ENCODE measurements at regions not wholly inside any gene's neighbourhood (a gene's known extent, or its start where the extent isn't known, plus 50 kb on each side); places are given as distances from the start of the nearest gene placed in this dataset.

GRCh38 chr14:34238610-34239009 lies 223.4 kb downstream of the SPTSSA start:
- H3K27ac ChIP-seq: no peak overlapping the region
- 94 to 97% (median 95%) methylated on average over 6 of the region's 6 CpGs for WGBS, 4 donors
- H3K9me3 ChIP-seq: no peaks in the 10 kb centered on the region
- H3K4me3 ChIP-seq: no peak overlapping the region
- no peaks in the 10 kb centered on the region for H3K36me3 ChIP-seq
- H3K27me3 ChIP-seq: peaks cover 0 to 3% (median 0%) of the 10 kb centered on the region in 9 donors
- peaks cover 0 to 25% (median 9%) of the 10 kb centered on the region in 12 donors for H3K4me1 ChIP-seq
- no peak for DNase-seq
- no peak for ATAC-seq
- intact Hi-C loops (cut with DNase I): no loop called here
- TF ChIP-seq, protein P1, sequence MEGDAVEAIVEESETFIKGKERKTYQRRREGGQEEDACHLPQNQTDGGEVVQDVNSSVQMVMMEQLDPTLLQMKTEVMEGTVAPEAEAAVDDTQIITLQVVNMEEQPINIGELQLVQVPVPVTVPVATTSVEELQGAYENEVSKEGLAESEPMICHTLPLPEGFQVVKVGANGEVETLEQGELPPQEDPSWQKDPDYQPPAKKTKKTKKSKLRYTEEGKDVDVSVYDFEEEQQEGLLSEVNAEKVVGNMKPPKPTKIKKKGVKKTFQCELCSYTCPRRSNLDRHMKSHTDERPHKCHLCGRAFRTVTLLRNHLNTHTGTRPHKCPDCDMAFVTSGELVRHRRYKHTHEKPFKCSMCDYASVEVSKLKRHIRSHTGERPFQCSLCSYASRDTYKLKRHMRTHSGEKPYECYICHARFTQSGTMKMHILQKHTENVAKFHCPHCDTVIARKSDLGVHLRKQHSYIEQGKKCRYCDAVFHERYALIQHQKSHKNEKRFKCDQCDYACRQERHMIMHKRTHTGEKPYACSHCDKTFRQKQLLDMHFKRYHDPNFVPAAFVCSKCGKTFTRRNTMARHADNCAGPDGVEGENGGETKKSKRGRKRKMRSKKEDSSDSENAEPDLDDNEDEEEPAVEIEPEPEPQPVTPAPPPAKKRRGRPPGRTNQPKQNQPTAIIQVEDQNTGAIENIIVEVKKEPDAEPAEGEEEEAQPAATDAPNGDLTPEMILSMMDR (IDR thresholded peaks at IDR 0.05): no peak
- TF ChIP-seq POLR2A (IDR thresholded peaks at IDR 0.05): no peak

GRCh38 chr14:34237677-34238076 lies 224.4 kb downstream of the SPTSSA start:
- DNase-seq: no peak
- Histone ChIP-seq H3K27ac (no peak overlapping the region), H3K4me3 (no peak overlapping the region), H3K9me3 (no peaks in the 10 kb centered on the region), H3K4me1 (peaks cover 0 to 26% (median 10%) of the 10 kb centered on the region in 12 donors), H3K36me3 (no peaks in the 10 kb centered on the region), H3K27me3 (peaks cover 0 to 3% (median 0%) of the 10 kb centered on the region in 9 donors)
- intact Hi-C loops (cut with DNase I): no loop called here
- ATAC-seq: no peak
- WGBS, 4 donors: 93 to 96% (median 95%) methylated on average over 2 of the region's 2 CpGs
- no peak for TF ChIP-seq POLR2A (IDR thresholded peaks at IDR 0.05)
- TF ChIP-seq, protein P1 (IDR thresholded peaks at IDR 0.05): no peak

DNA sequence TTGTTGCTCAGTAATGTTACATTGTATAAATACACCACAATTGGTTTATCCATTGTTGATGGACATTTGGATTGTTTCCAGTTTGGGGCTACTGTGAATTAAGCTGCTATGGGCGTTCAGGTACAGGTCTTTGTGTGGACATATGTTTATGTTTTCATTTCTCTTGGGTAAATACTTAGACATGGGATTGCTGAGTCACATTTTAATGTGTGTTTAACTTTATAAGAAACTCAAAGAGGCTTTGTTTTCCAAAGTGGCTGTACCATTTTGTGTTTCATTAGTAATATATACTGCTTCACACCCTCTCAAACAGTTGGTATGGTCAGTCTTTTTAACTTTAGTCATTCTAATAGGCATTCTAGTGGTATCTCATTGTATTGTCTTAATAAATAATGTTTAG lies 225.0 kb downstream of the SPTSSA start:
- Histone ChIP-seq H3K4me3 (no peak overlapping the region), H3K27me3 (peaks cover 0 to 3% (median 0%) of the 10 kb centered on the region in 9 donors), H3K9me3 (no peaks in the 10 kb centered on the region), H3K27ac (no peak overlapping the region), H3K4me1 (peaks cover 0 to 26% (median 10%) of the 10 kb centered on the region in 12 donors), H3K36me3 (no peaks in the 10 kb centered on the region)
- intact Hi-C loops (cut with DNase I): no loop called here
- TF ChIP-seq POLR2A (IDR thresholded peaks at IDR 0.05): no peak
- TF ChIP-seq, protein P1 (IDR thresholded peaks at IDR 0.05): no peak
- DNase-seq: no peak
- ATAC-seq: no peak
- 74 to 84% (median 79%) methylated on average over 1 of the region's 1 CpG for WGBS, 4 donors

- 35 to 45% (median 38%) methylated on average over 5 of the region's 5 CpGs for WGBS, 4 donors
- intact Hi-C loops (cut with DNase I): no loop called here
- peaks cover 0 to 36% (median 15%) of the 10 kb centered on the region in 12 donors for H3K4me1 ChIP-seq
- DNase-seq (no peak), ATAC-seq (peak; percentile 63 to 89 (median 80))
- H3K36me3 ChIP-seq: no peaks in the 10 kb centered on the region
- peak overlapping the region in 8 of 12 donors; percentile 9 to 67 (median 32) for H3K27ac ChIP-seq
- no peaks in the 10 kb centered on the region for H3K27me3 ChIP-seq
- TF ChIP-seq POLR2A (IDR thresholded peaks at IDR 0.05): no peak
- TF ChIP-seq, protein P1 (IDR thresholded peaks at IDR 0.05): no peak
- H3K9me3 ChIP-seq: no peaks in the 10 kb centered on the region
- no peak overlapping the region for H3K4me3 ChIP-seq
Measured at GRCh38 chr14:34235643-34236300, 226.3 kb downstream of the SPTSSA start.

Measured in heart left ventricle (tissue), 16 donors.